Tibial nerve (tissue), 4 donors: ENCODE measurements at regions not wholly inside any gene's neighbourhood (a gene's known extent, or its start where the extent isn't known, plus 50 kb on each side); places are given as distances from the start of the nearest gene placed in this dataset.

ENCODE experiments used
- CTCF ChIP-seq, 5 experiments: fragments of 200-600 bp in 3 of 5; fragments of 450-650 bp in 2 of 5; sonication (generic) in 3 of 5; IDR thresholded peaks; one replicate each; pipeline ENCODE4 v1.5.1; 2016 to 2019; ENCODE audit warnings: antibody characterized with exemption in 5 of 5, mild to moderate bottlenecking in 3 of 5, moderate library complexity in 2 of 5
- EP300 ChIP-seq, 2 donors: sonication (generic); formaldehyde crosslinking; IDR thresholded peaks; one replicate each; pipeline ENCODE4 v1.6.1; 2017; ENCODE audit warnings: antibody characterized with exemption in 2 of 2, mild to moderate bottlenecking in 1 of 2
- POLR2A ChIP-seq, 2 donors: fragments of 450-650 bp; IDR thresholded peaks; one replicate each; pipeline ENCODE4 v1.6.1; 2017; ENCODE audit warnings: antibody characterized with exemption in 2 of 2, mild to moderate bottlenecking in 2 of 2, moderate library complexity in 2 of 2

DNA sequence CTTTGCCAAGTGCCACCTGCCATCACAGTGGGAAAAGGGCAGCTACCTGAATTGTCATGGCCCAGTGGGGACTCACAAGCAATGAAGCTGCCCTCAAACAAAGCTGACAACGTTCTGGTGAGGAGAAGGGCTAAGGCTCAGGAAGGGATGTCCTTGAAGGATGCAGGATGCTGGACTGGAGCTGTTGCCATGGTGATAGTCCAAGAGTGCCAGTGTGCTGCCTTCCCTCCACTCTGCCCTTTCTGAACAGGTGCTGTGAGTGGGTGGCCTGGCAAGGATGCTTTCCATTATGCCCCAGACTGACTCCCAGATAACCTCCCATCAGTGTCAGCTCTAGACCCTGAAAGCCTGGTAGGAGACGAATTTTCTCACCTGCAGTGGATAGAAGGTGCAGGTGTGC is 137.8 kb upstream of the GYPC start:
- TF ChIP-seq CTCF (IDR thresholded peaks at IDR 0.05) (no peak), POLR2A (IDR thresholded peaks at IDR 0.05) (no peak), EP300 (IDR thresholded peaks at IDR 0.05) (no peak)
